HG02642 (cell line): ENCODE measurements at regions not wholly inside any gene's neighbourhood (a gene's known extent, or its start where the extent isn't known, plus 50 kb on each side); places are given as distances from the start of the nearest gene placed in this dataset.

Source experiments
- ATAC-seq: cut with Tn5 transposase; IDR thresholded peaks from one replicate; pipeline ENCODE4 v1.9.1; 2021; ENCODE audit warnings: mild to moderate bottlenecking; ENCODE audit not compliant: unreplicated experiment, poor library complexity

DNA sequence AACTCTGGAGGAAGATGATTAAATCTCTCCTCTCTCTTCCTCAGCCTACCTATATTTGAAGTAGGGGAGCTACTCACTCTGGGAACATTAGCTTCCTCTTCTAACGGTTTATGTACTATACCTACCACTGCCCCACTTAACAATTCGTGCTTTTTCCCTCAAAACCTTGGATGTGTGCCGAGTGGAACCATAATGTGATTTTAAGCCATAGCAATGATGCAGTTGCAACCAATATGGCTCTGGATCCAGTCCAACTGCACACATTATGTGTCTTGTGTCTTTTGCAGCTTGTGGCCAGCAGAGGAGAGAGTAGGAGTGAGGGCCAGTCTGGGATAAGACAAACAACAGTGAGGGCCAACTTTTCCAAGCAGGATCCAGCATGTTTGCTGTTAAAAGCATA, 170.7 kb downstream of the GATA3 start:
- ATAC-seq: no peak

DNA sequence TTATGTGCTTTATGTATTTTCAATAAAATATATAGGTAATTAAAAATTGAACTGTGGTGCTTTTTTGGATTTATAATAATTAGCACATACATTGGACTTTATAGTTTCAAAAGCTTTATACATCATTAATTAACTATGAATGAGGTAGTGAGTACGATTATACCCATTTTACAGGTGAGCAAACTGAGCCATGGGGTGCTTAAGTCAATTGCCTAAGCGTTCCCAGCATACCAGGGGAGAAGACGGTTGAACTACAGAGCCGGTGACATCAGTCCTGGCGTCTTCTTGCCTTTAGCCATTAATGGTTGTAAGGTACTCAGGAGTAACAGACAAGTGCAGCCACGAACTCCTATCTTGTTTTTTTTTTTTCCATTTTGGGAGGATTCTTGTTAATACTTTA, 172.8 kb downstream of the GATA3 start:
- ATAC-seq: no peak

GRCh38 chr10:8229153-8229552, 174.7 kb downstream of the GATA3 start:
- no peak for ATAC-seq

GRCh38 chr10:8230902-8231301, 176.4 kb downstream of the GATA3 start:
- no peak for ATAC-seq

GRCh38 chr10:8233049-8233448, 178.6 kb downstream of the GATA3 start:
- ATAC-seq: no peak

DNA sequence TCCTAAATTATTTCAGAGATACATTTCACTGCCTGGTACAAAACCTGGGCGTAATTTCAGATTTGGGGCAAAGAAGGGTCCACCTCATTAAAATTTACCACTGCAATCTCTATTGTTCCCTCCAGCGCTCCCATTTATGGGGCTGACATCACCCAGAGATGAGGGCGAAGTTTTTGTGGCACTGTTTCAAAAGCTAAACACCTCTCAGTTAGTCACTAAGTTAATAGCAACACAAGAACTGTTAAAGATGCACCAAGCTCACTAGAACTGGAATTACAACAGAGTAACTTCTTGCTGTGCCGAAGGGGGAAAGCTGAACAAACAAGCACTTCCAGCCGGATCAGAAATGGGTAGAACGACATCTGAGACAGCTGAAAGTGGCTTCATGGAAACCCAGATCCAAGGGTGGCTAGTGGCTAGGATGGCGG, 179.4 kb downstream of the GATA3 start:
- ATAC-seq: no peak

DNA sequence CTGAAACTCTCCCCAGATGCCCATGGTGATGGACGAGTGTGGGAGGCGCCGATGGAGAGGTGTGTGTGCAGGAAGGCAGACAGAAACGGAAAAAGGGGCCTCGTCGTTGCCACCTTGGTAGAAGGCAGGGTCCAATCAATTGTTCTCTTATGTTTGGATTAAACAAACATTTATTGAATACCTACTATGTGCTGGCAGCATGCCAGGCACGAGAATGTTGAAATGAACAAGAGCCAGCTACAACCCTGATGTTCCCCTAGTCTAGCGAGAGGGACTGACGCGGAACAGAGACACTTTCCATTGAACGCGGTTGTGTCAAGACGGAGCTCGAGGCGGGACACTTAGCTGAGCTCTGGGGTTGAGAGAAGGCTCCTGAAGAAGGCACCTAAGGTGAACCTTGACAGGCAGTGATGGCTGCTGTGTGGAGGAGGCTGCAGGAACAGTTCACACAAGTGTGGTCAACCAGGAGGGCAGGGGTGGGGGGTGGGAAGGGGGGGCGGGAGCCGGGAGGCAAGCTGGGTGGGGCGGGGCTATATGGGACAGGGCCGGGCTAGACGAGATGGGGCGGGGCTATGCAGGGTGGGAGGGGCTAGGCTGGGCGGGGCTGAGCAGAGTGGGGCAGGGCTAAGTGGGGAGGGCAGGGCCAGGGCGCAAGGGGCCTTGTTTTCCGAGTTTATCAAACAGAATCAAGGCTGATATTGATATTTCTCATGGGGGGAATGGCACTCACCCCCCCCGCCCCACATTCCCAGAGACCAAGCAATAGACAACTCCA, 181.0 kb downstream of the GATA3 start:
- ATAC-seq: no peak

DNA sequence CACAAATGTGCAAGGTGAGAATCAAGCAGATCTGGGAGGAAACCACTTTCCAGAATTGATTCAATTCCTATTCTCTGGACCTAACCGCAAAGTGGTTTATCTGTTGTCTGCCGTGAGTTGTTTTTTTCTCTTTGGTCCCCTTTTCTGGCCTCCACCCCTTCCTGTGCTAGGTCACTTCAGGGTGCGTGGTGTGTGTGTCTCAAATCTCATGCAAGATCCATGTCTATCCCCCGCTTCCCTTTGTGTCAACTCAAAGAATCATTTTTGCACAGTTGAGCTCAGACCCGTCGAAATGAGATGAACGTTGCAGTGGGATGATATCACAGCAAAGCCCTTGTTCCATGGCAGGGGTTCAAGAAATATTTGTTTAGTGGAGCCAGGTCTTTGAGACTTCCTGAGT, 184.5 kb downstream of the GATA3 start:
- ATAC-seq: no peak

GRCh38 chr10:8240861-8241260, 186.4 kb downstream of the GATA3 start:
- ATAC-seq: no peak

- ATAC-seq: no peak
These were observed 187.9 kb downstream of the GATA3 start for GRCh38 chr10:8242295-8242872.

- ATAC-seq: no peak
These were observed 190.8 kb downstream of the GATA3 start for GRCh38 chr10:8245131-8245813.

DNA sequence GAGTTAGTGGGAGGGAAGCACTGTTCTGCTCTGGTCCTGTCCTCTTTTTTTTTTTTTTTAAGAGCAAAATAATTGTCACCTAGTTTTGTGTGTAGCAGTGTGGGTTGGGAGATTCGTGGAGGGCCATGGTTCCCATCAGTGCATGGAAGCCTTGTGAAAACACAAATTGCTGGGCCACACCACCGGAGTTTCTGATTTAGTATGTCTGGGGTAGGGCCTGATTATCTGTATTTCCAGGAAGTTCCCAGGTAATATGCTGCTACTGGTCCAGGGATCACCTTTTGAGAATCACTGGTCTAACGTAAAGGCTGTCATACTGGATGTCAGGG, 191.3 kb downstream of the GATA3 start:
- ATAC-seq: no peak

DNA sequence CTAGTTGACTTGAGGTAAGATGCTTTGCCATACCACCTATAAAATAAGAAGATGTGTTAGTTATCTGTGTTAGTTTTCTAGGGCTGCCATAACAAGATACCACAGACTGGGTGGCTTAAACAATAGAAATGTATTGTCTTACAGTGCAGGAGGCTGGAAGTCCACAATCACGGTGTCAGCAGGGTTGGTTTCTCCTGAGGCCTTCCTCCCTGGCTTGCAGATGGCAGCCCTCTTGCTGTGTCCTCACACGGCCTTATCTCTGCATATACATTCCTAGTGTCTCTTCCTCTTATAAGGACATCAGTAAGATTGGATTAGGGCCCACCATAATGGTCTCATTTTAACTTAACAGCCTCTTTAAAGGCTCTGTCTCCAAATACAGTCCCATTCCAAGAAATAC, 192.1 kb downstream of the GATA3 start:
- no peak for ATAC-seq

GRCh38 chr10:8247191-8247590, 192.7 kb downstream of the GATA3 start:
- no peak for ATAC-seq

DNA sequence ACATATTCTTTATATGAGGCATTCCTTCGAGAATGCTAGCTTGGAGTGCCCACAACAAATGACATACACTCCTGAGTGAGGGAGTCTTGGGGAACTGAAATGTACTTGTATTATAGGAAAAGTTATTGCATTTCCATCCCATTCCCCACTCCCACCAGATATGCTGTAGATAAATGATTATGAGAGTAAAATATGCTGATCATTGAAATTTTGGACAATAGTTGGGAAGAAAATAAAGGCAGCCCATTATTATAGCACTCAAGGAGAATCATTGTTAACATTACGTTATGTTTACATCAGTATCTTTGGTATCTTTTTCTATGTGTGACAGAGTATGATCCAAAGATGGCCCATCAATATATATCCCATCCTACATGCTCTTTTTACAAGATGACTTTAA, 194.4 kb downstream of the GATA3 start:
- ATAC-seq: no peak

- ATAC-seq: no peak
These were observed 199.9 kb downstream of the GATA3 start for GRCh38 chr10:8254350-8254749.

DNA sequence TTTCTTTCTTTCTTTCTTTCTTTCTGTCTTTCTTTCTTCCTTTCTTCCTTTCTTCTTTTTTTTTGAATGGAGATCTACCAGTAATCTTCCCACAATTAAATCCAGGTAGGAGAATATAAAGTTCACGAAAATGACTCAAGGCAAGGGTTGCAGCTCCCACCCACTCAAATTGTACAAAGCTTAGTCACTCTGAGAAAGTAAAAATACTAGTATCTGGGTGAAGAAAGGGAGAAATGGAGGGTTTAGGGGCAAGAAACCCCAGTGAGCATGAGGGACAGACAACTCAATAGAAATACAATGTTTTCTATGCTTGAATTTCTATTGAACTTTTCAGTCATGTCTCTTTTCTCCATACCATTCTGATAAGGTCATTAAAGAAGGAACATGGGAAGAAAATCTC, 200.8 kb downstream of the GATA3 start:
- no peak for ATAC-seq

DNA sequence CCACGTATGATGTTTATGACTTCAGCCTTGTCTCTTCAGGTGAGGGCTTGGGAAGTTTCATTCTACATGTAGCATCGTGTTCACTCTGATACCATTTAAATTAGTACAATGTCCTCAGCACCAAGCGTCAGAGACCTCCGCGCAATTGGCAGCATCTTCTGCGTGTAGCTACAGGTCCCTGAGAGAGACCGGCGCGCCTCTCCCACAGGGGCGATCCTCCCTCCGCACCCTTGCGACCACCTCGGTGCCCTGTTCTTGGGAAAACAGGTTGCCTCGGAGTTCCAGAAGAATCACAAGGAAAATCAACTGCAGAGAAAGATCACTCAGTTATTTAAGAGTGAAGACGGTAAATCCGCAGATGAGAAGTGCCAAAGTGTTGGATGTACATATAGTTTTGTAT, 206.2 kb downstream of the GATA3 start:
- ATAC-seq: no peak

DNA sequence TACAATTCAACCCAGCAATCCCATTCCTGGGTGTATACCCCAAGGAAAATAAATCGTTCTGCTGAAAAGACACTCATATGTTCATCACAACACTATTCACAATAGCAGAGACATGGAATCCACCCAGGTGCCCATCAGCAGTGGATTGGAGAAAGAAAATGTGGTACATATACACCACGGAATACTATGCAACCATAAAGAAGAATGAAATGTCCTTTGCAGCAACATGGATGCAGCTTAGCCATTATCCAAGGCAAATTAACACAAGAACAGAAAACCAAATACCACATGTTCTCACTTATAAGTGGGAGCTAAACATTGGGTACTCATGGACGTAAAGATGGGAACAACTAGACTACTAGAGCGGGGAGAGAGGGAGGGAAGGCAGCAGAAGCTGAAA, 207.8 kb downstream of the GATA3 start:
- ATAC-seq: no peak

DNA sequence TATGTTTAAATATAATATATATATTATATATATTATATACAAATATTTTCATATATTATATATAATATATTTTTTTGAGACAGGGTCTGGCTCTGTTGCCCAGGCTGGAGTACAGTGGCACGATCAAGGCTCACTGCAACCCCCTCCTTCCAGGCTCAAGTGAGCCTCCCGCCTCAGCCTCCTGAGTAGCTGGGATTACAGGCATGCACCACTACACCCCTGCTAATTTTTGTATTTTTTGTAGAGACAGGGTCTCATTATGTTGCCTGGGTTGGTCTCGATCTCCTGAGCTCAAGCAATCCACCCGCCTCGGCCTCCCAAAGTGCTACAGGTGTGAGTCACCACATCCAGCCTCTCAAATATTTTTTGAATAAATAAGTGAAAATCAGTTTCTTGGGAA, 215.5 kb downstream of the GATA3 start:
- ATAC-seq: no peak

- no peak for ATAC-seq
These were observed 218.4 kb downstream of the GATA3 start for GRCh38 chr10:8272794-8273425.
